EL (cell line): ENCODE measurements at regions not wholly inside any gene's neighbourhood (a gene's known extent, or its start where the extent isn't known, plus 50 kb on each side); places are given as distances from the start of the nearest gene placed in this dataset.
A peak's percentile ranks its signal among the peaks of the same experiment; 100 is the strongest.

Source experiments
- DNase-seq: peaks from one replicate; pipeline ENCODE4 v3.0.0-alpha.2; 2016

DNA sequence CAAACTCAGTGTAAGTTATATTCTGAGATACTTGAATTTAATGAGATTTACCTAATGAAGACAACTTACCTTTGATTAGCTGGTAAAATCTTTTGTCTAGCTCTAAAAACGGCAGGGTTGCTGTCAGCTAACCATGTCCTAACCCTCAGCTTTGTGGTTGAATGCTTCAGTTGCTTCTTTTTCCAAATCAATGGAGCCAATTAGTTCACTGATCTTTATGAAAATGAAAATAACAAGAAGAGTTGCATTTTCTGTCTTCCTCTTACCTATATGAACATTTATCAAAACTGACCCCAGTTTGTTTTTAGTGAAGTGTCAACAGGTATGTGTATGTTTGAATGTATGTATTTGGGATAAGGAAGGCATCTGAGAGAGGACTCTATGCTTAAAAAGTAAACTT, 253.1 kb upstream of the MTPN start:
- no peak for DNase-seq

DNA sequence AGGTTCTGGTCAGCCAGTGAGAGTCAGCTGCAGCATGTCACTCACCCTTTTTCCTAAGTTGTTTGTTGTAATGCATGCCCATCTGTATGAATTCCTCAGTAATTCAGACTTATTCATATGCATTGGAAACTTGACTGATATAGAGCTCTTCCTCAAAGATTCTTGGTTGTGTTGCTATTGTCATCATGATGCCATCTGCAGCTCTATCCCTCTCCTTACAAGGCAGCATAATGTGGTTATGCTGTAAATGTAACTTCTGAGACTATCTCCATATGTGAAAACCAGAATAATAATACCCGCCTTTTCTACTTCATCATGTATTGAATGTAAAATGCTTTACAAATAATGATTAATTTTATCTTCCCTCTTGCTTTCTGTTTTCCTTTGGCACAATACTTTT, 252.6 kb upstream of the MTPN start:
- no peak for DNase-seq

DNA sequence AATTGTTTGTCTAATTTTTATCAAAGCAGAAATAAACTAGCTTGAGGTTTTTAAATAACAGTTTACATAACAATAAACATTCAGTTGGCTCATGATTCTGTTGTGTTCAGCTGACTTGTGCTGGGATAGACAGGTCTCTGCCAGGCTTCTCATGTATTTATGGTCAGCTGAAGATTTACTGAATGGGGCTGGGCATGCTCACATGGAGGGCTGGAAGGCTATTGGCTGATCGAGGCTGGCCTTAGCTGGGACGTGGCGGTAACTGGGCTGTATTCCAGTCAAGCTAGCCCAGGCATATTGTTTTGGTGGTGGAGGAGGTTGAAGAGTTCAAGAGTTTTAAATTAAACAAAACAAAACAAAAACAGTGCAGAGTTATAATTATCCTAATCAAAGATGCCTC, 251.0 kb upstream of the MTPN start:
- no peak for DNase-seq

DNA sequence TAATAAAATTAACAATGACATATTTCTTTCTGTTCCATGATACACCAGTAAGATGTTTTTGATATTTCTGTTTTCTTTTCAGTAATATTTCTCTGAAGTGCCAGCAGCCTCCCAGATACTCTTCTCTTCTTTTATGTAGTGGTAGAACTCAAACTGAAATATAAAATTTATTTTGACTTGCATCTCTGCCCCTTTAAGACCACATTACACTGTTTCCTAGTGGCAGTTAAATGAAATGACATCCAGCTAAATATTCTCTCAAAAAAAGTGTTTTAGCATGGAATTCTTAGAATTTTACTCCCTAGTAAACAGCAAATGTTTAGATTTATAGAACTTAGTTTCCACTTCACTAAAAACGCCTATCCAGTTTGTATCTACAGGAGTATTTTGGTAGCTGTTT, 237.2 kb upstream of the MTPN start:
- no peak for DNase-seq

DNA sequence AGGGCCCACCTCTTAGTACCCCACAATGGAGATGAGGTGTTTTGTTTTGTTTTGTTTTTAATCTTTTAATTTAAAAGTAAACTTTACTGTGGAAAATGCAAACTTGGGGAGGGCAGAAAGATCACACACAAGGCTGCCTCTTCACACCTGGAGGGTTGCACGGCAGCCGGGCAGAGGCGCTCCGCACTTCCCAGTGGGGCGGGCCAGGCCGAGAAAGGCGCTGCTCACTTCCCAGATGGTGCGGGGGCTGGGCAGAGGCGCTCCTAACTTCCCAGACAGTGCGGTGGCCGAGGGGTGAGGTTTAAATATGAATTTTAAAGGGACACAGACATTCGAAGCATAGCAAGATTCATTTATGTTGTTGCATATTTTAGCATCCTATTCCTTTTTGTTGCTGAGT, 235.9 kb upstream of the MTPN start:
- DNase-seq = no peak

DNA sequence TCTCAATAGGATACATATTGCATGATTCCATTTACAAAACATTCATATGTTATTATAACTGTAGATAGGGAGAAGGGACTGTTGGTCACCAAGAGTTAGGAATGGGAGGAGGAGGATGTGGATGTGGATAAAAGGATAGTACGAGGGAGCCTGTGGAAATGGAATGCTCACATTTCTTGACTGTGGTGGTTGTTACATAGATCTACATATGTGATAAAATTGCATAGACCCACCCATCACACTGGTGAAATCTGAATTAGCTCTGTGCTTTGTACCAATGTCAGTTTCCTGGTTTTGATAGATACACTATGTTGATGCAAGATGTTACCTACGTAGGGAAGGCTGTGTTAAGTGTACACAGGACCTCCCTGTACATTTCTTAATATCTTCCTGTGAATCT, 233.5 kb upstream of the MTPN start:
- DNase-seq = no peak

DNA sequence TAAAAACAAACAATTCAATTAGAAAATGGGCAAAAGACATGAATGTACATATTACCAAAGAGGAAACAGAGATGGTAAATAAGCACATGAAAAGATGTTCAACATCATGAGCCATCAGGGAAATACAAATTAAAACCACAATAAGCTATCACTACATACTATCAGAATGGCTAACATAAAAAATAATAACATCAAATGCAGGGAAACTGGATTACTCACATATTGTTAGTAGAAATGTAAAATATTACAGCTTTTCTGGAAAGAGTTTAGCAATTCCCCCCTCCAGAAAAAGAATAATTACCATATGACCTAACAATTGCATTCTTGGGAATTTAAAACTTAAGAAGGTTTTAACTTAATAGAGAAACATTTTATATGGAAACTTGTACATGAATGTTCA, 232.9 kb upstream of the MTPN start:
- peak; percentile 13 for DNase-seq

DNA sequence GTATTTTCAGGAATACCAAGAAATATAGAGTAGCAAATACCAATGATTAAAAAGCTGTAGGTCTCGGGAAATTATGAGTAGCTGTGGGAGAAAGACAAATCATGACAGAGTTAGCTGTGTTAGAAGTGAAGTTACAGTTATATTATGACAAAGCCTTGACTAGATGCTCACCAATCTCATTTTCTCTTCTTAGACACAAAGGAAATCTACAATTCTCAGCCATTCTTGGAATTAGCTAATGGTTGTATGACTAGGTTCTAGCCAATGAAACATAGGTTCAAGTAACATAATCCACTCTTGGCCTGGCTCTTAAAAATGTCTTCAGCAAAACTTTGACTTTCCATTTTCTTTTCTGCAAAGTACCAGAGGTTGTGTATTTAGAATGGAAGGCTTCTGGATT, 228.8 kb upstream of the MTPN start:
- no peak for DNase-seq

DNA sequence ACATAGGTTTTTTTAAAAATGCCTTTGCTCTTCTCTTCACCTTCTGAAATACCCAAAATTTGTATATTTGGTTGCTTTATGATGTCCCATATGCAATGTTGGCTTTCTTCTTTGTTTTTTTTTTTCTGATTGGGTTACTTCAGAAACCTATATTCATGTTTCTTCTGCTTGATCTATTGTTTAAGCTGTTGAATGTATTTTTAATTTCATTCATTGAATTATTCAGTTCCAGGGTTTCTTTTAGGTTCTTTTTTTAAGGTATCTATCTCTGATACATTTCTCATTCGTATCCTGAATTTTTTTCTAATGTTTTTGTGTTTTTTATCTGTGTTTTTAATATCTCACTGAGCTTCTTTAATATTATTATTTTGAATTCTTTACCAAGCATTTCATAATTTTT, 221.0 kb upstream of the MTPN start:
- no peak for DNase-seq

DNA sequence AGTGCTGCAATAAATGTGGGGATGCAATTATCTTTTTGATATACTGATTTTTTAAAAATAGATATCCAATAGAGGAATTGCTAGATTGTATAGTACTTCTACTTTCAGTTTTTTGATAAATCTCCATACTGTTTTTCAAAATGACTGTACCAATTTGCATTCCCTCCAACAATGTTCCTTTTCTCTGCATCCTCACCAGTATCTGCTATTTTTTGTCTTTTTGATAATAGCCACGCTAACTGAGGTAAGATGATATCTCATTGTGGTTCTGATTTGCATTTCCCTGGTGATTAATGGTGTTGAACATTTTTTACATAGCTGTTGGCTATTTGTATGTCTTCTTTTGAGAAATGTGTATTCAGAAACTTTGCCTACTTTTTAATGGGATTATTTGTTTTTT, 217.7 kb upstream of the MTPN start:
- no peak for DNase-seq

DNA sequence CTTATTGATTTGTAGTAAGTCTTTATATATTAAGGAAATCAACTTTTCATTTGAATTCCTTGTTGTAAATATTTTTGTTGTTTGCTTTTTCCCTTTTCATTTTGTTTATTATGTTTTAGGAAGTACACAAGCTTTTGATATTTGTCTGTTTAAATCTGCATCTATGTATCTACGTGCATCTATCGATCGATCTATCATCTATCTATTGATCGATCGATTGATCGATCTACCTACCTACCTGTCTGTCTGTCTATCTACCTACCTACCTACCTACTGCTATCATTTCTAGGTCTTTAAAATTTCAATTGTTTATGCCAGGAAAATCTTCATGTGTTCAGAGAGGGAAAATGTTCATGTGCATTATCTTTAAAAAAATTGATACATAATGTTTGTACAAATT, 216.8 kb upstream of the MTPN start:
- no peak for DNase-seq

DNA sequence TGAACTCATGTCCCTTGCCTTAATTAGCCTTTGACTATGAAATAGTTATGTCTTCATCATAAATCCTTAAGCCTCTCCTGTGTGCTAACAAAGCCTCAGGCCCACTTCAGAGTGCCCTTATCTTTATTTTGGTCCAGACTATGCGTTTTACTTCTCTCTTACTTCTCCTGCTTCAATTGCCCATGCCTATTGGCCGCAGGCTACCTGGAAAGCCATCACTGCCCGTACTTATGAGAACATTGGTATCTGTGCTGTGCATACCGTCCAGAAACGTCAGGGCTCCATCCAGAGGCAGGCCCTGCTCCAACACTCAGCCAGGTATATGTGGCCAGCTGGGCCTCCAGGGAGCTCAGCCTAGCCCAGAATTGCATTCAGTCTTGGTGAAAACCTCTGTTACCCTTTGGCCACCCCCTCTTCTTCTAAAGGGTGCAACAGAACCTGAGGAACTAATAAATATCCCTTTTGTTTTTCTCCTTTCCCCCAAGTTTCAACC, 212.4 kb upstream of the MTPN start:
- DNase-seq = no peak

DNA sequence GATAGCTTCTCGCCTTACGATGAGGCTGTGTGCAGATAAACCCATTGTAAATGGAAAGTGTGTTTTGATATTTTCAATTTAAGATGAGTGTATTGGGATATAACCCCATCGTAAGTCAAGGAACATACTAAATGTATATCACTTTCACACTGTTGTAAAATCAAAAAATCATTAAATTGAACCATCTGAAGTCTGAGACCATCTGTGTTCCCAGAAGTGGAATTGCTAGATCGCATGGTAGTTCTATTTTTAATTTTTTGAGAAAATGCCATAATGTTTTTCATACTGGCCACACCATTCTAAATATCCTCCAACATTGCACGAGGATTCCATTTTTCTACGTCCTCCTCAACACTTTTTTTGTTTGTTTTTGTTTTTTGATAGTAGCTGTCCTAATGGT, 209.1 kb upstream of the MTPN start:
- DNase-seq = no peak

DNA sequence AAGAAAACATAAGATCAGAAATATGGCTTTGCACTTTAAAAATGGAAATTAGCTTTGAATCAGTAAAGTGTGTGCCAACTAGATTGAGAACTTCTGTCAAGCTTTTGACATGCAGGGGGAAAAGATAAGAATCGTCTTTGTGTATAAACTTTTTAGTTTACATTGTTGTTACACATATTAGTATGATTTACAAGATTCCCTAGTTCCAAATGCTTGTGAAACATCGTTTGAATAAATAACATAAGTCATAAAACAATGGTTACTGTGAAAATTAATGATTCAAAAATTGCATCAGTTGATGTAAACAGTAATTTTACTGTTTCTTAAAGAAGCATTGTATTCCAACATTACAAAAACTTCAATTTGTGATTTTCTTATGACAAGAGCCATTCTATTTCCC, 207.6 kb upstream of the MTPN start:
- DNase-seq = no peak

DNA sequence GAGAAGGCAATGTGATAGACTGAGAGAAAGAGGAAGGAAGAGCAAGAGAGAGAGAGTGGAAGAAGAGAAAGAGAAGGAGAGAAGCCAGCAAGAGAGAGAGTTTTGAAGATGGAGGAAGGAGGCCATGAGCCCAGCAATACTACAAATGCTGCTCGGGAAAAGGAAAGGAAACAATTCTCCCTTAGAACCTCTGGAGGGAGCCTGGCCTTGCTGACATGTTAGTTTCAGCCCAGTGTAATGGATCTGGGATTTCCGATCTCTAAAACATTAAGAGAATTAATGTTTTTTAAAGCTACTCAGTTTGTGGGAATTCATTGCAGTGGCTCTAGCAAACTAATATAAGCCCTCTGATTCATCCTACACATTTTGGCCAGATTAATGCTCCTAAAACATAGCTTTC, 206.8 kb upstream of the MTPN start:
- DNase-seq = peak; percentile 31

DNA sequence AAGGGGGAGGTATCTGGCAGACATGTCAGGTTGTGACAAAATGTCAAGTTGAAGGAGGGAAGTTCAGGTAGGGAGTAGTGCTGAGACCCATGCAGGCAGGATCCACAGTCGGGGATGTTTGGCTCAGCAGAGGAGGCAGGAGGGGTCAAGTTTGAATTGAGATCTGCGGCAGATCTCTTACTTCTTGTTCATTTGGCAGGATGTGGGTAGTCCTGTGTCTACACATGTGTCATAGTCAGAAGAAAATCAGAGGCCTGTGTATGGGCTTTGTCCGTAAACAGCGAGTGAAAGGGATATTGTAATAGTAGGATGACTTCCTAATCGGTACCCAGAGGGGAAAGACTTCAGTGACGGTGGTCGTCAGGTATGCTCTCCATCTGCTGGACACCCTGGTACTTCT, 203.8 kb upstream of the MTPN start:
- no peak for DNase-seq

DNA sequence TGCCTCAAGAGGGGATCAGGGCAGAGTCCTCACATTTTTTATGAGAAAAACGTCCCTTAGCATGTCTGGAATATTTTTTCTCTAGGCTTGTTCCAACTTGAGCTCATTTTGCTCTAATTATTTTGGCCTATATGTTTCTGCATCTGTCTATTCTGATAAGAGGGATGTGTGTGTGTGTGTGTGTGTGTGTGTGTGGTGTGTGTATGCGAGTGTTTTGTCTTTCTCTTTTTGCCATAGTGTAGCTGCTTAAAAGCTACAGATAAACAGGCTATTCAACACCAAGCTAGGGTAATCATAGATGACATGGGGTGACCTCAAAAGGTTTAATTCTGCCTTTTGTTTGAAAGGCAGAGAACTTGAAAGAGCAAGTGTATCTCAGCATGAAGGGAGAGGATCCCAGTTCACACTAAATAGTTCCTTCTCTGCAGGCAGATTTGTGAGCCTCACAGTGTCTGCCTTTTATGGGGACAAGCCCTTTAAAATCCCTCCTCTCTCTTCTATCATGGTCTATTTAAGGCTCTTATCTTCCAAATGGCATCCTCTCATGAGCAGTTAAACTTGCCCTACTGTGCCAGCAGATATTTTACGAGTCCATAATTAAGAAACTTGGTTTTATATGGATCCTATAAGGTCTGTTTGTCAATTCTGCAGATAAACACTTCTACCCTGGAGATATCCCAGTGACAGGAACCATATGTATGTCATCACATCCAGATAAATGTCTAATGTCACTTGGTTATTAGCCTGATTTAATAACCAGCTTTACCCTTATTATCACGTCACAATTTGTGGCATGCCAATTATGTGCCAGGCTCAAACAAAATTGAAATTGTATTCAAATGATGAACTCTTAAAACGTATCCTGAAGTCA, 202.9 kb upstream of the MTPN start:
- DNase-seq = no peak

DNA sequence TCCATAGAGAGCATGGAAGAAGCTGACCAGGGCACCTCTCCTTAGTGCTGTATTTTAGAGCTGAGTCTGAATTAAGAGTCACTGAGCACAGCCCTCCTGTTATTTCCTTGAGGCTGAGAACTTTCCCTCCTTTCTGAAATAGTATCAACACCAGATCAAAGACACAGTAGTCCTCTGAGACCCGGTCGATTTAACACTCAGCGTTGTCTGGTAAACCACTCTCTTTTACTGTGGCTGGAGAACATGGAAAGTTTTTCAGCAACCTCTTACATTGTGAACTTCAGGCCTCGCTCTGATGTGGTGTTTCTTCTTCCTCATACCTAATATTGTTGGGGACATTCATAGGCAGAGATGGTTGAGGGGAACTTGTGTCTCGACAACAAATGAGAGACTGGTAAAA, 202.0 kb upstream of the MTPN start:
- DNase-seq = no peak

DNA sequence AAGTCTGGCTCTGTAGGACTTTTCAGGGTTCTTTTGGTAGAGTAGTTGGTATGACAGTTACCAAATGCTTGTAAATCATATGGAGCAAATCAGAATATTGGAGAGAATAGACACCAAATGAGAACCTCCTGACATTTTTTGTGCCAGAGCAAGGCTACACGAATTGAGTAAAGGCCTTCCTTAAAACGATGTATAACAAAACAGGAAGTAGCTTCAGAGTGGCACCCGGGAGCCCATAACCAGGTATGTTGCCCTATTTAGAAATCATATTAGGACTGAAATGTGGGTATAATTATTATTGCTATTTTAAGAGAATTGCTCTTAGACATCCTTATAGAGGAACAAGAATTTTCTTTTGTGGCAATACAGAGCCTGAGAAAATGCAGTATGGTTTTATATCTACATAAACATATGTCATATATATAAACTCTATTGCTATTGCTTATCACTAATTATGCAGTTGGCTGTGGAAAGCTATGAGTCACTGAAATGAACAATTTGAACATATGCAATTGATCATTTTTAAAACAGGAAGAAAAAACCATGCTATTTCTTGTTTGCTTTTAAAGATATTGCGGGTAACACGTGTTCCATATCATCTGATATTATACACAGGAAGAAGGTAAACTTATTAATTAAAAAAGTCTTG, 197.4 kb upstream of the MTPN start:
- no peak for DNase-seq

DNA sequence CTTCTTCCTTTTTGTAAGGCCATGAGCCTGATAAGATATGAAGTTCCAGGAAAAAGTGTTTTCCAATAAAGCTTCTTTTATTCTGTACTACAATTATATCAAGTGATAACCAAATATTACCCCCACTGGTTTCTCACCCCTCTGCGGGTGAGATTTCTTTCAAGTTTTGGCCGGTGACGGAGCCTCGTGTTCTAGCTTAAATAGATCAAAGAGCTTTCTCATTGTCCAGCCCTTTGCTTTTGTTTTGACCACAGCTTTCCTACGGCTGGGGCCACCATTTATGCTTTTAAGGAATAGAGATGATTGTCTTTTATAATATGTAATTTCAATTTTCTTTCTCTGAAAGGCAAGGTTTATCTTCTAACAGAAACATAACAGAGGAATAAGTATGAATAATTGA, 196.7 kb upstream of the MTPN start:
- DNase-seq = no peak

DNA sequence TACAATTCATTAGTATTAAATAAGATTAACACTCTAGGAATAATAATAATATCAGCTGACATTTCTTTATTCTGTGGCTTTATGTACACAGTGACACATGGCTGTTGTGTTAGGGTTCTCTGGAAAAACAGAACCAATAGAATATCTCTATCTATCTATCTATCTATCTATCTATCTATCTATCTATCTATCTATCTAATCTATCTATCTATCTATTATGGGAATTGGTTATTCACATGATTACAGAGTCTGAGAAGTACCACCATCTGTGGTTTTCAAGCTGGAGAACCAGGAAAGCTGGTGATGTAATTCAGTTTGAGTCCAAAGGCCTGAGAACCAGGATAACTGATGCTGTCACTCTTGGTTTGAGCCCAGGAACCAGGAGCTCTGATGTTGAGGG, 194.1 kb upstream of the MTPN start:
- DNase-seq = no peak

DNA sequence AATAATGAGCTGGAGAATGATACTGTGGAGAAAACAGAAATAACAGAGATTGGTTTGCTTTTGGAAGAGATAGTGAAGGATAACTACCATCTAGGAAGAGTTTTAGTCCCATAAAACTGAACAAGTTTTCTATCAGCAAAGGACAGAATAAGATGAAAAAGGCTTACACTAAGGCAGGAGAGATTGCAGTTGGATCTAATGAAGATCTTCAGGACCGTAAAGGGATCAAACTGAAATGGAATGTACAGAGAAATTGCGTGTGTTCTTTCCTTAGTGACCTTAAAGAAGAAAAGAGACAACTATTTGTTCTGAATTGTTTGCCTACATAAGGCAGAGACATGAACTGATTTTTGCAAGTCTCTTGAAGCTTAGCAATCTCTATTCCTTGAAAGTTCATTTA, 191.7 kb upstream of the MTPN start:
- DNase-seq = no peak

DNA sequence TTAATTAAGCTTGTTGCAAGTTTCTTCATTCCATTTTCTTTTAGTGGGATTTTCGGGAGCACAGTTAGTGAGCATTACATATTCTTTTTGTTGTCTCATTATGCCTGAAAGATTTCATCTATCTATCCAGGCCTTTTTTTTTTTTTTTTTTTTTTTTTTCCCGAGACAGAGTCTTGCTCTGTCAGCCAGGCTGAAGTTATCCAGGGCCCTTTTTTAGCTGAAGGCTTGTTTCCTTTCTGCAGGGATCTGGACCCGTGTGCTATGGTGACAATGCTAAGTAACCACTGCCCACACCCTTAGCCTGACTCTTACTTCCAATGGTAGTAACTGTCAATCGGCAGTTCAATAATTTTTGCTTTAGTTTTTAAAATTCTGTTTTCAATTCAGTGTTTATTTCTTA, 190.8 kb upstream of the MTPN start:
- no peak for DNase-seq

DNA sequence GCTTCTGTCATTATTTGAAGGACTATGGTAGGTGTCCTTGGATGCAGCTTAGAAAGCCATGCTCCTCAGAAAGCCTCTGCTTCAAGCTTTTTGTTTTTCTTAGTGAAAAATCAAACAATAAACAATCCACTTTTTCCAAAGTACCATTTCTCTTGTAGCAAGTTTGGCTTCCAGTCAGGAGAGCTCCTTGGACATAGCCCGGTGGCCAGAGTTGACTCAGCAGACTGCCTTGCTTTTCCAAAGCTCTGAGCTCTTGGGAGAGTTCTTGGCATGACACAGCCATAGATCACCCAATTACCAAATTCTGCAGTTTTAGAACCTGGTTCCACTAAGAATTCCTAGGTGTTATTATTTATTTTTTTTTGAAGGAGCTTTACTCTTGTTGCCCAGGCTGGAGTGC, 189.4 kb upstream of the MTPN start:
- peak; percentile 4 for DNase-seq

DNA sequence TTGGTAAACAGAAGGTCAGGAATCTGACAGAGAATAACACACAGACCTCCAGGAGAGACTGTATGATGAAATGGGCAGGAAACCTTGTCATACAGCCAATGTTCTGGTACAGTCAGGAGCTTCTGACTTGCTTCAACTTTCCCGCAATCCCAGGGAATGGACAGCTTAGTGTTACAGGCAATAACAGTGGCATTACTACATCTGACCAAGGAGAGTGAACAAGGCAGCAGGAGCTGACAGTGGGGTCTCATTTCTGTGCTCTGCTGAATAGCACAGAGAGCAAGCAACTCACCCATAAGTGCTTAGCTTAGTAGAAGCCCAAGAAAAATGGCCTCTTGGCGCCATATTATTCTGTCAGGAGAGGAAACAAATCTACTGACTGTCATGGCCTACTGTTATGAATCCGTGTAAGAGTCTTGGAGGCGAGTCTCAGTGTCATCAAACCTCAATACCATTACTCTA, 186.2 kb upstream of the MTPN start:
- DNase-seq = no peak
